Aorta (tissue), 5 donors: ENCODE measurements at regions not wholly inside any gene's neighbourhood (a gene's known extent, or its start where the extent isn't known, plus 50 kb on each side); places are given as distances from the start of the nearest gene placed in this dataset.

Experiments used
- ATAC-seq: fragments of 200-7000 bp; cut with Tn5 transposase; one replicate; pipeline ENCODE4 v1.9.1; 2022; ENCODE audit warnings: moderate library complexity; ENCODE audit not compliant: low FRiP score
- DNase-seq, 2 donors: peaks; one replicate each; pipeline ENCODE4 v3.0.0-alpha.2; 2020
- H3K27ac ChIP-seq, 2 donors: one replicate each; pipeline ENCODE4 v1.5.1; 2013; ENCODE audit warnings: low read length in 2 of 2, mild to moderate bottlenecking in 2 of 2, moderate library complexity in 2 of 2, control low read depth in 1 of 2, inconsistent platforms in 1 of 2, low read depth in 1 of 2
- H3K27me3 ChIP-seq, 2 donors: one replicate each; pipeline ENCODE4 v1.6.1; 2013; ENCODE audit warnings: control low read depth in 1 of 2, low read length in 1 of 2, mild to moderate bottlenecking in 1 of 2, moderate library complexity in 1 of 2; ENCODE audit not compliant: insufficient read depth in 2 of 2, control insufficient read depth in 1 of 2
- H3K36me3 ChIP-seq, 2 donors: one replicate each; pipeline ENCODE4 v1.6.1; 2013; ENCODE audit warnings: control low read depth in 1 of 2, low read length in 1 of 2, mild to moderate bottlenecking in 1 of 2; ENCODE audit not compliant: insufficient read depth in 2 of 2, control insufficient read depth in 1 of 2
- H3K4me1 ChIP-seq, 2 donors: one replicate each; pipeline ENCODE4 v1.6.1; 2013; ENCODE audit warnings: low read length in 2 of 2, control low read depth in 1 of 2, mild to moderate bottlenecking in 1 of 2, moderate library complexity in 1 of 2; ENCODE audit not compliant: insufficient read depth in 2 of 2, control insufficient read depth in 1 of 2
- H3K4me3 ChIP-seq, 2 donors: one replicate each; pipeline ENCODE4 v1.5.1; 2013; ENCODE audit warnings: low read length in 2 of 2, control low read depth in 1 of 2, mild to moderate bottlenecking in 1 of 2
- H3K9me3 ChIP-seq: one replicate; pipeline ENCODE4 v1.6.1; 2013; ENCODE audit warnings: mild to moderate bottlenecking, low read length; ENCODE audit not compliant: control insufficient read depth
- WGBS, 2 donors: extraction: QIAGEN DNeasy Blood & Tissue Kit; methylation state at CpG; one replicate each; pipeline ENCODE4 v1.1.7; 2013; 5-methylcytosine and 5-hydroxymethylcytosine counted together
- intact Hi-C, 2 donors: fragments of 100-400 bp; cut with DNase I; formaldehyde crosslinking; loops; one replicate each; pipeline versions ENCODE4 v1.14.2 to v1.15.0; 2022
- donor health status: healthy with polysubstance abuse.
- donor health status: Bipolar disorder and iron deficiency.
- donor health status: DM: no; HTN: no; CAD: no.
- donor health status: DM: no; HTN: no; CAD: no.
- donor health status: DM: yes; HTN: yes; CAD: no.

GRCh38 chr15:93154666-93155065 is 65.7 kb upstream of the RGMA start:
- Histone ChIP-seq H3K4me1 (no peaks in the 10 kb centered on the region), H3K36me3 (no peaks in the 10 kb centered on the region), H3K27me3 (no peaks in the 10 kb centered on the region), H3K9me3 (no peaks in the 10 kb centered on the region), H3K4me3 (no peak overlapping the region), H3K27ac (no peak overlapping the region)
- DNase-seq = no peak
- 74 to 89% methylated on average over 5 of the region's 5 CpGs for WGBS, 2 donors
- intact Hi-C loops = no loop called here
- no peak for ATAC-seq

- DNase-seq (no peak), ATAC-seq (peak; percentile 76)
- H3K4me1 ChIP-seq = no peaks in the 10 kb centered on the region
- H3K4me3 ChIP-seq = no peak overlapping the region
- no peak overlapping the region for H3K27ac ChIP-seq
- intact Hi-C loops = no loop called here
- H3K36me3 ChIP-seq = no peaks in the 10 kb centered on the region
- 4 to 19% methylated on average over 6 of the region's 6 CpGs for WGBS, 2 donors
- H3K9me3 ChIP-seq = no peaks in the 10 kb centered on the region
- no peaks in the 10 kb centered on the region for H3K27me3 ChIP-seq
Observed at GRCh38 chr15:93152951-93153350, 63.9 kb upstream of the RGMA start.

- H3K4me1 ChIP-seq = no peaks in the 10 kb centered on the region
- H3K36me3 ChIP-seq = no peaks in the 10 kb centered on the region
- H3K9me3 ChIP-seq = no peaks in the 10 kb centered on the region
- intact Hi-C loops = no loop called here
- ATAC-seq (peak; percentile 25), DNase-seq (no peak)
- WGBS, 2 donors = 68 to 73% methylated on average over 5 of the region's 5 CpGs
- H3K27me3 ChIP-seq = no peaks in the 10 kb centered on the region
- no peak overlapping the region for H3K27ac ChIP-seq
- no peak overlapping the region for H3K4me3 ChIP-seq
Observed at GRCh38 chr15:93152360-93152759, 63.3 kb upstream of the RGMA start.

GRCh38 chr15:93150910-93151881 is 62.2 kb upstream of the RGMA start:
- peak in 1 of 2 donors; percentile 76 for DNase-seq
- Histone ChIP-seq H3K27ac (no peak overlapping the region), H3K9me3 (no peaks in the 10 kb centered on the region), H3K36me3 (no peaks in the 10 kb centered on the region), H3K27me3 (no peaks in the 10 kb centered on the region), H3K4me1 (peaks cover 3 to 6% of the 10 kb centered on the region in 2 donors), H3K4me3 (no peak overlapping the region)
- ATAC-seq = no peak
- intact Hi-C loops = no loop called here
- 68 to 74% methylated on average over 14 of the region's 14 CpGs for WGBS, 2 donors

GRCh38 chr15:93146601-93147000 is 57.6 kb upstream of the RGMA start:
- no peak for ATAC-seq
- no peak for DNase-seq
- Histone ChIP-seq H3K36me3 (no peaks in the 10 kb centered on the region), H3K27ac (no peak overlapping the region), H3K9me3 (no peaks in the 10 kb centered on the region), H3K4me1 (peaks cover 3 to 17% of the 10 kb centered on the region in 2 donors), H3K27me3 (no peaks in the 10 kb centered on the region), H3K4me3 (no peak overlapping the region)
- 38 to 41% methylated on average over 5 of the region's 5 CpGs for WGBS, 2 donors
- intact Hi-C loops = no loop called here

- H3K9me3 ChIP-seq = no peaks in the 10 kb centered on the region
- H3K27me3 ChIP-seq = no peaks in the 10 kb centered on the region
- H3K27ac ChIP-seq = no peak overlapping the region
- no peak for ATAC-seq
- peaks cover 3 to 17% of the 10 kb centered on the region in 2 donors for H3K4me1 ChIP-seq
- no peak overlapping the region for H3K4me3 ChIP-seq
- WGBS, 2 donors = 3 to 9% methylated on average over 6 to 7 of the region's 7 CpGs
- no peak for DNase-seq
- no peaks in the 10 kb centered on the region for H3K36me3 ChIP-seq
- intact Hi-C loops = no loop called here
Observed at GRCh38 chr15:93146196-93146595, 57.2 kb upstream of the RGMA start.

- peak; percentile 14 for ATAC-seq
- no peak overlapping the region for H3K27ac ChIP-seq
- DNase-seq = no peak
Observed at GRCh38 chr15:93144463-93145236, 55.6 kb upstream of the RGMA start.

GRCh38 chr15:93143186-93143585 is 54.2 kb upstream of the RGMA start:
- Histone ChIP-seq H3K27me3 (no peaks in the 10 kb centered on the region), H3K27ac (no peak overlapping the region), H3K4me1 (peaks cover 3 to 17% of the 10 kb centered on the region in 2 donors), H3K36me3 (no peaks in the 10 kb centered on the region), H3K9me3 (no peaks in the 10 kb centered on the region), H3K4me3 (no peak overlapping the region)
- WGBS, 2 donors = 95 to 97% methylated on average over 13 of the region's 13 CpGs
- DNase-seq = no peak
- intact Hi-C loops = no loop called here
- no peak for ATAC-seq

More at GRCh38 chr15:93144463-93145236, 55.6 kb upstream of the RGMA start:
- Histone ChIP-seq H3K27me3 (no peaks in the 10 kb centered on the region), H3K4me1 (peaks cover 3 to 17% of the 10 kb centered on the region in 2 donors), H3K9me3 (no peaks in the 10 kb centered on the region), H3K36me3 (no peaks in the 10 kb centered on the region), H3K4me3 (no peak overlapping the region)
- intact Hi-C loops = no loop called here
- WGBS, 2 donors = 29 to 33% methylated on average over 10 of the region's 10 CpGs
